ENCODE measurements at regions not wholly inside any gene's neighbourhood (a gene's known extent, or its start where the extent isn't known, plus 50 kb on each side); places are given as distances from the start of the nearest gene placed in this dataset.

DNA sequence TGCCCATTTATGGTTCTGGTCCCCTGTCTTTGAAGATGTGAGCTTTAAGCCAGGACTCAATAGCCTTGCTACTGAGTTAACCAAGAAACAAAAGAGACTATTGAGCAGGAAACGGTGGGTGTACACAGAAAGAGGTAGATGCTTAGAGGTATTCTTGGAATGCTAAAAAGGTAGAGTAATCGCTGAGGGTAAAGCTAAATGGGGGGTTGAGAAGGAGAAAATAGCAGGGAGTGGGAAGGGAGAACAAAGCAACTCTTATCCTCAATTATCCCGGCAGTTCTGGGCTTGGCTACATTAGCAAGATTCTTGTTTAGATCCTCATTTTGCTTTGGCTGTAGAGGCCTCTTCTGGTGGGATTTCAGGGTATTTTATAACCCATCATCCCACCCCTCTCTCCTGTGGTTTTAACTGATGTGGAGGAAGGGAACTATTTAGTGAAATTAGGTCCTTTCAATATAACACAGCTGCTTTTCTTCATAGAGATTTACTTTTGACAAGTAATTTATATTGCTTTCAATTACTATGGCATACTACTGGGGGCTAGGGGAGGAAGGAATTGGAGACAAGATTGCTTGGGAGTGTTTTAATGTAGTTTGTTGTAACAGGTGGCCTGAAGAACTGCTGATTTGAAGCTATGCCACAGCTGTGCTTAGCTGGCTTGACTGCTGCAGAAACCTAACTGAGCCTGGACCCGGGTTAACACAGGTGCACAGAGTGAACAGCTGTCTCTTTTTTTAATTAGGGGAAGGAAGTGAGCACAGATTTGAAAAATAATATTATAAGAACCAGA is 234.3 kb upstream of the CCDC54 start:
- no peak for TF ChIP-seq CTCF (IDR thresholded peaks at IDR 0.05)
- TF ChIP-seq EZH2 (IDR thresholded peaks at IDR 0.05) = no peak
- TF ChIP-seq EZH2phosphoT487 (IDR thresholded peaks at IDR 0.05) = peak; percentile 80

Measured in neural progenitor cell (in vitro differentiated cells).